Endothelial cell of umbilical vein (primary cell): ENCODE measurements at regions not wholly inside any gene's neighbourhood (a gene's known extent, or its start where the extent isn't known, plus 50 kb on each side); places are given as distances from the start of the nearest gene placed in this dataset.

Source experiments
- BruUV-seq: library from RNA; stranded (reverse); fragments of 400-500 nt; replicated peaks from 2 replicates; lab custom pipeline; 2021; lab: Mats Ljungman, UMichigan
- CTCF ChIA-PET: fragments of 300-600, 350-600 bp; sonication (Branson Sonifier 250); formaldehyde crosslinking; loops from one replicate; lab custom pipeline; 2021; ENCODE audit warnings: antibody characterized with exemption, inconsistent platforms; lab: Charles Lee
- POLR2A ChIA-PET: fragments of 300-600, 350-600 bp; sonication (Branson Sonifier 250); formaldehyde crosslinking; loops from one replicate; lab custom pipeline; 2021; ENCODE audit warnings: antibody characterized with exemption, inconsistent platforms; lab: Charles Lee
- DNase-seq: peaks from one replicate; pipeline ENCODE4 v3.0.0-alpha.2; 2011; ENCODE audit warnings: low read depth, low spot score
- FAIRE-seq: peaks from 2 replicates; lab custom pipeline; 2011; peaks lifted over from hg19 to GRCh38; lab: Jason Lieb, UNC
- H2AFZ ChIP-seq: 2 replicates; pipeline ENCODE4 v1.6.0; 2012; ENCODE audit warnings: low read depth, low read length, control low read depth, inconsistent platforms
- H3K27ac ChIP-seq: 2 replicates; pipeline ENCODE4 v1.5.1; 2011; ENCODE audit warnings: low read depth, mild to moderate bottlenecking, control low read depth, low read length, moderate library complexity; ENCODE audit not compliant: insufficient read depth
- H3K27me3 ChIP-seq, 2 experiments: 2 replicates each; pipeline versions ENCODE4 v1.6.0 to v1.6.1; 2011; ENCODE audit warnings: low read length in 2 of 2, mixed read lengths in 1 of 2; ENCODE audit not compliant: control insufficient read depth in 2 of 2, insufficient read depth in 2 of 2
- H3K36me3 ChIP-seq, 2 experiments: 2 replicates in 1 of 2; 3 replicates in 1 of 2; pipeline ENCODE4 v1.5.1; 2011; ENCODE audit warnings: low read length in 2 of 2, mild to moderate bottlenecking in 1 of 2, moderate library complexity in 1 of 2; ENCODE audit not compliant: control insufficient read depth in 2 of 2, insufficient read depth in 2 of 2; ENCODE audit errors: extremely low read depth in 1 of 2
- H3K4me1 ChIP-seq: 3 replicates; pipeline ENCODE4 v1.5.1; 2011; ENCODE audit warnings: mild to moderate bottlenecking, low read length; ENCODE audit not compliant: control insufficient read depth, insufficient read depth; ENCODE audit errors: extremely low read depth
- H3K4me2 ChIP-seq: 2 replicates; pipeline ENCODE4 v1.6.1; 2011; ENCODE audit warnings: low read length, control low read depth, mixed read lengths; ENCODE audit not compliant: insufficient read depth
- H3K4me3 ChIP-seq, 3 experiments: fragments of 200-600 bp in 1 of 3; sonication (generic), shearing (Covaris generic) in 1 of 3; replicated peaks in 1 of 3; 2 replicates each; pipeline ENCODE4 v1.5.1; 2011 to 2016; ENCODE audit warnings: control low read depth in 3 of 3, low read length in 3 of 3, mild to moderate bottlenecking in 2 of 3, inconsistent platforms in 1 of 3, low read depth in 1 of 3, moderate library complexity in 1 of 3; ENCODE audit not compliant: insufficient read depth in 1 of 3
- H3K79me2 ChIP-seq: 2 replicates; pipeline ENCODE4 v1.6.0; 2012; ENCODE audit warnings: low read length, inconsistent platforms; ENCODE audit not compliant: control insufficient read depth, insufficient read depth
- H3K9ac ChIP-seq: replicated peaks from 2 replicates; pipeline ENCODE3; 2011; ENCODE audit warnings: low read length, control low read depth; ENCODE audit not compliant: insufficient read depth; ENCODE audit errors: extremely low read depth
- H3K9me1 ChIP-seq: replicated peaks from 3 replicates; pipeline ENCODE4 v1.6.0; 2011; ENCODE audit warnings: mild to moderate bottlenecking, low read length; ENCODE audit not compliant: control insufficient read depth, insufficient read depth; ENCODE audit errors: extremely low read depth
- H3K9me3 ChIP-seq: replicated peaks from 2 replicates; pipeline ENCODE4 v1.5.1; 2012; ENCODE audit warnings: low read length, inconsistent platforms; ENCODE audit not compliant: control insufficient read depth, insufficient read depth
- H4K20me1 ChIP-seq: replicated peaks from 2 replicates; pipeline ENCODE3; 2011; ENCODE audit warnings: mild to moderate bottlenecking, low read length; ENCODE audit not compliant: control insufficient read depth, insufficient read depth; ENCODE audit errors: extremely low read depth
- EZH2 ChIP-seq: IDR thresholded peaks from 2 replicates; pipeline ENCODE4 v1.6.1; 2012; ENCODE audit warnings: borderline replicate concordance, low read depth, mild to moderate bottlenecking, moderate library complexity, low read length, inconsistent platforms; ENCODE audit not compliant: severe bottlenecking
- FOS ChIP-seq: IDR thresholded peaks from 2 replicates; pipeline ENCODE4 v1.6.1; 2011; ENCODE audit warnings: mild to moderate bottlenecking, low read length, moderate library complexity, borderline replicate concordance; ENCODE audit not compliant: insufficient read depth
- GATA2 ChIP-seq: IDR thresholded peaks from 2 replicates; pipeline ENCODE4 v1.7.0; 2011; ENCODE audit warnings: low read depth, mild to moderate bottlenecking, moderate library complexity, mixed read lengths, low read length; ENCODE audit not compliant: insufficient read length, insufficient read depth
- JUN ChIP-seq: IDR thresholded peaks from 2 replicates; pipeline ENCODE4 v1.6.1; 2011; ENCODE audit warnings: borderline replicate concordance, low read depth; ENCODE audit not compliant: insufficient read length, insufficient read depth
- MYC ChIP-seq: IDR thresholded peaks from one replicate; pipeline ENCODE4 v1.6.1; 2011; ENCODE audit warnings: mild to moderate bottlenecking, low read depth, low read length
- POLR2A ChIP-seq: IDR thresholded peaks from 2 replicates; pipeline ENCODE4 v1.6.1; 2012; ENCODE audit warnings: low read depth, mild to moderate bottlenecking, control low read depth, low read length
- POLR2AphosphoS5 ChIP-seq: IDR thresholded peaks from 2 replicates; pipeline ENCODE4 v1.6.1; 2012; ENCODE audit warnings: low read depth, mild to moderate bottlenecking, control low read depth, low read length, moderate library complexity; ENCODE audit not compliant: insufficient read depth
- dilution Hi-C: fragments of 300-500 bp; cut with MboI; formaldehyde crosslinking; loops from one replicate; pipeline ENCODE4 v1.15.0; 2019; ENCODE audit warnings: low sequenced_read_pairs; ENCODE audit not compliant: extremely low pct_ligation_motif_present
- intact Hi-C: fragments of 100-400 bp; cut with micrococcal nuclease; formaldehyde crosslinking; loops from one replicate; pipeline ENCODE4 v1.10.0; 2022
- TF ChIP-seq, protein P1 (sequence below), 2 donors: IDR thresholded peaks; 1 replicate in 1 of 2; 2 replicates in 1 of 2; pipeline ENCODE4 v1.5.1; 2011; ENCODE audit warnings: low read length in 2 of 2, mild to moderate bottlenecking in 2 of 2, moderate library complexity in 2 of 2, control low read depth in 1 of 2, inconsistent platforms in 1 of 2, low read depth in 1 of 2; ENCODE audit not compliant: insufficient read depth in 1 of 2; ENCODE audit errors: extremely low read depth in 1 of 2
- TF ChIP-seq, protein P2 (sequence below): IDR thresholded peaks from 2 replicates; pipeline ENCODE4 v1.6.1; 2011; ENCODE audit not compliant: insufficient read depth, insufficient read length

DNA sequence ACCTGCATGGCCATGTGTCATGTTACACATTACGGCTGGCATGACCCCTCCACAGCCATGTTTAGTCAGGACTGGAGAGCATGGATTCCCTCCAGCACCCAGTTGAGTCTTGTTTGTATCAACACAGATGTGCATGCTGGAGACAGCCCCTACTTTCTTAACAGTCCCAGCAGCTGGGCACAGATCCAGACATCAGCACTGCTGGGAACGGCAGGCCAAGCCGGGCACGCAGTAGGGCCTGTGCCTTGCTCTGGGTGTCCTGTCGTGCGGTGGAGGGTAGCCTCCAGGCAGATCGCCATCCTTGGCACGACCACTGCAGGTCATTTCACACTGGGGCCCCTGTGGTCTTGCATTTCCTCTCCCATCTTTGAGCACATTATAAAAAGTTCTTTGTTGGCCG is 381.4 kb downstream of the SMOC2 start:
- intact Hi-C loops: no loop called here

More for the DNA sequence above, 381.4 kb downstream of the SMOC2 start:
- DNase-seq (no peak), FAIRE-seq (no peak)
- CTCF ChIA-PET: no interaction called here
- Histone ChIP-seq H3K4me3 (no peak overlapping the region), H3K4me2 (no peak overlapping the region), H3K9me3 (peaks cover 7% of the 10 kb centered on the region), H3K4me1 (no peaks in the 10 kb centered on the region), H4K20me1 (no peaks in the 10 kb centered on the region), H3K9me1 (no peaks in the 10 kb centered on the region), H2AFZ (no peak overlapping the region), H3K36me3 (no peaks in the 10 kb centered on the region), H3K27me3 (no peaks in the 10 kb centered on the region), H3K79me2 (no peaks in the 10 kb centered on the region), H3K27ac (no peak overlapping the region), H3K9ac (no peak overlapping the region)
- no TSS peak for BruUV-seq
- dilution Hi-C loops: no loop called here
- TF ChIP-seq, protein P1, sequence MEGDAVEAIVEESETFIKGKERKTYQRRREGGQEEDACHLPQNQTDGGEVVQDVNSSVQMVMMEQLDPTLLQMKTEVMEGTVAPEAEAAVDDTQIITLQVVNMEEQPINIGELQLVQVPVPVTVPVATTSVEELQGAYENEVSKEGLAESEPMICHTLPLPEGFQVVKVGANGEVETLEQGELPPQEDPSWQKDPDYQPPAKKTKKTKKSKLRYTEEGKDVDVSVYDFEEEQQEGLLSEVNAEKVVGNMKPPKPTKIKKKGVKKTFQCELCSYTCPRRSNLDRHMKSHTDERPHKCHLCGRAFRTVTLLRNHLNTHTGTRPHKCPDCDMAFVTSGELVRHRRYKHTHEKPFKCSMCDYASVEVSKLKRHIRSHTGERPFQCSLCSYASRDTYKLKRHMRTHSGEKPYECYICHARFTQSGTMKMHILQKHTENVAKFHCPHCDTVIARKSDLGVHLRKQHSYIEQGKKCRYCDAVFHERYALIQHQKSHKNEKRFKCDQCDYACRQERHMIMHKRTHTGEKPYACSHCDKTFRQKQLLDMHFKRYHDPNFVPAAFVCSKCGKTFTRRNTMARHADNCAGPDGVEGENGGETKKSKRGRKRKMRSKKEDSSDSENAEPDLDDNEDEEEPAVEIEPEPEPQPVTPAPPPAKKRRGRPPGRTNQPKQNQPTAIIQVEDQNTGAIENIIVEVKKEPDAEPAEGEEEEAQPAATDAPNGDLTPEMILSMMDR (IDR thresholded peaks at IDR 0.05; ENCODE audit: extremely low read depth in 1 of 2, insufficient read depth in 1 of 2, low read depth in 1 of 2, low read length in 2 of 2): no peak
- TF ChIP-seq GATA2: no peak
- TF ChIP-seq MYC: no peak
- TF ChIP-seq, protein P2, sequence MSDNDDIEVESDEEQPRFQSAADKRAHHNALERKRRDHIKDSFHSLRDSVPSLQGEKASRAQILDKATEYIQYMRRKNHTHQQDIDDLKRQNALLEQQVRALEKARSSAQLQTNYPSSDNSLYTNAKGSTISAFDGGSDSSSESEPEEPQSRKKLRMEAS: no peak
- TF ChIP-seq POLR2A: no peak
- no peak for TF ChIP-seq FOS
- no peak for TF ChIP-seq EZH2
- no peak for TF ChIP-seq POLR2AphosphoS5
- no peak for TF ChIP-seq JUN
- POLR2A ChIA-PET: no interaction called here
